Liver (tissue), 3 donors: ENCODE measurements at regions not wholly inside any gene's neighbourhood (a gene's known extent, or its start where the extent isn't known, plus 50 kb on each side); places are given as distances from the start of the nearest gene placed in this dataset.

Experiments used
- EGR1 ChIP-seq, 2 donors: IDR thresholded peaks; 2 replicates each; pipeline ENCODE4 v1.6.1; 2016 to 2018; ENCODE audit warnings: antibody characterized with exemption in 2 of 2, low read depth in 2 of 2
- JUND ChIP-seq, 2 donors: IDR thresholded peaks; 2 replicates each; pipeline ENCODE4 v1.6.1; 2016; ENCODE audit warnings: antibody characterized with exemption in 2 of 2
- RAD21 ChIP-seq, 2 donors: IDR thresholded peaks; 2 replicates each; pipeline ENCODE4 v1.6.1; 2016; ENCODE audit warnings: antibody characterized with exemption in 2 of 2, mild to moderate bottlenecking in 2 of 2
- SP1 ChIP-seq: IDR thresholded peaks from 2 replicates; pipeline ENCODE4 v1.6.1; 2018; ENCODE audit warnings: antibody characterized with exemption, mild to moderate bottlenecking
- TF ChIP-seq, protein P1 (sequence below): fragments of 150-350 bp; IDR thresholded peaks from 2 replicates; pipeline ENCODE4 v1.5.1; 2017; ENCODE audit warnings: improper control_type of control experiment, low read depth, low read length; ENCODE audit not compliant: missing input control
- TF ChIP-seq, protein P2 (sequence below): IDR thresholded peaks from 2 replicates; pipeline ENCODE4 v1.6.1; 2016; ENCODE audit warnings: antibody characterized with exemption
- TF ChIP-seq, protein P3 (sequence below): IDR thresholded peaks from 2 replicates; pipeline ENCODE4 v1.6.1; 2016; ENCODE audit warnings: antibody characterized with exemption
- TF ChIP-seq, protein P4 (sequence below): IDR thresholded peaks from 2 replicates; pipeline ENCODE4 v1.6.1; 2016; ENCODE audit warnings: antibody characterized with exemption
- donor health status: healthy.
- donor health status: healthy.

DNA sequence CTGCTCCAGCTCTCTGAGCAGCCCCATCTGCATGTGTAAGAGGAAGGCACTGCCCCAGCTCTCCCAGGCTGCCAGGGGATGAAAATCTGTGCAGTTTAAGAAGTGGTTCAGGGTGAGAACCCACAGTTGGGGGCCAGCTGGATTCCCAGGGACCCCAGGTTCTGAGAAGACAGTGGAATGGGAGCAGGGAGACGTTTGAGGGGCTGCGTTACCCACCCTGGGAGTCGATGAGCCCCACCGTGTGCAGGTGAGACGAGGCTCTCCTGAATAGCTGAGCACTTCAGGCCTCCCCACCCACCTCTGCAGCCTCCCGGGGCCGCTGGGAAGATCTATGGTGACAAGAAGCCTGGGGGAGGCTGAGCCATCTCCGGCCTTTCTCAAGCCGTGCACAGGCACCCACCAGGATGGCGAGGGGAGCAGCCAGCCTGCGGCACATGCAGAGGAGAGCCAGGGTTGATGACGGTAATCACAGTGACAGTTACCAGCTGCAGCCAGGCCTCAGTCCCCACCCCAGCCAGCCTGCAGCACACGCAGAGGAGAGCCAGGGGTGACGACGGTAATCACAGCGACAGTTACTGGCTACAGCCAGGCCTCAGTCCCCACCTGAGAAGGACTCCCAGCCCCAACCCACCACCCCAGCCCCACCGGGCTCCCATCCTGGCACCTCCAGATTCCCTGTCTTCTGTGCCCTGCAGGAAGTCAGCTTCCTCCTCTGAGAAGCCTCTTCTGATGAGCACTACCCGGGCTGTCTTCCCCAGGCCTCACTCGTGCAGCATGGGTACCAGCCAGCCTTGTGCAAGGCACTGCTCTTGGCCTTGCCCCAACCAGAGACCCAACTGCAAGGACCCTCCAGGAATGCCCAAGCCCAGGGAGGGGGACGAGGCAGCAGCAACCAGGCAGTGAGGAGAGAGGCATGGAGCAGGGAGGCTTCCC is 150.8 kb upstream of the PPP1R26 start:
- TF ChIP-seq, protein P1, sequence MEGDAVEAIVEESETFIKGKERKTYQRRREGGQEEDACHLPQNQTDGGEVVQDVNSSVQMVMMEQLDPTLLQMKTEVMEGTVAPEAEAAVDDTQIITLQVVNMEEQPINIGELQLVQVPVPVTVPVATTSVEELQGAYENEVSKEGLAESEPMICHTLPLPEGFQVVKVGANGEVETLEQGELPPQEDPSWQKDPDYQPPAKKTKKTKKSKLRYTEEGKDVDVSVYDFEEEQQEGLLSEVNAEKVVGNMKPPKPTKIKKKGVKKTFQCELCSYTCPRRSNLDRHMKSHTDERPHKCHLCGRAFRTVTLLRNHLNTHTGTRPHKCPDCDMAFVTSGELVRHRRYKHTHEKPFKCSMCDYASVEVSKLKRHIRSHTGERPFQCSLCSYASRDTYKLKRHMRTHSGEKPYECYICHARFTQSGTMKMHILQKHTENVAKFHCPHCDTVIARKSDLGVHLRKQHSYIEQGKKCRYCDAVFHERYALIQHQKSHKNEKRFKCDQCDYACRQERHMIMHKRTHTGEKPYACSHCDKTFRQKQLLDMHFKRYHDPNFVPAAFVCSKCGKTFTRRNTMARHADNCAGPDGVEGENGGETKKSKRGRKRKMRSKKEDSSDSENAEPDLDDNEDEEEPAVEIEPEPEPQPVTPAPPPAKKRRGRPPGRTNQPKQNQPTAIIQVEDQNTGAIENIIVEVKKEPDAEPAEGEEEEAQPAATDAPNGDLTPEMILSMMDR: no peak
- TF ChIP-seq, protein P2, sequence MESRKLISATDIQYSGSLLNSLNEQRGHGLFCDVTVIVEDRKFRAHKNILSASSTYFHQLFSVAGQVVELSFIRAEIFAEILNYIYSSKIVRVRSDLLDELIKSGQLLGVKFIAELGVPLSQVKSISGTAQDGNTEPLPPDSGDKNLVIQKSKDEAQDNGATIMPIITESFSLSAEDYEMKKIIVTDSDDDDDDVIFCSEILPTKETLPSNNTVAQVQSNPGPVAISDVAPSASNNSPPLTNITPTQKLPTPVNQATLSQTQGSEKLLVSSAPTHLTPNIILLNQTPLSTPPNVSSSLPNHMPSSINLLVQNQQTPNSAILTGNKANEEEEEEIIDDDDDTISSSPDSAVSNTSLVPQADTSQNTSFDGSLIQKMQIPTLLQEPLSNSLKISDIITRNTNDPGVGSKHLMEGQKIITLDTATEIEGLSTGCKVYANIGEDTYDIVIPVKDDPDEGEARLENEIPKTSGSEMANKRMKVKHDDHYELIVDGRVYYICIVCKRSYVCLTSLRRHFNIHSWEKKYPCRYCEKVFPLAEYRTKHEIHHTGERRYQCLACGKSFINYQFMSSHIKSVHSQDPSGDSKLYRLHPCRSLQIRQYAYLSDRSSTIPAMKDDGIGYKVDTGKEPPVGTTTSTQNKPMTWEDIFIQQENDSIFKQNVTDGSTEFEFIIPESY: no peak
- TF ChIP-seq, protein P3, sequence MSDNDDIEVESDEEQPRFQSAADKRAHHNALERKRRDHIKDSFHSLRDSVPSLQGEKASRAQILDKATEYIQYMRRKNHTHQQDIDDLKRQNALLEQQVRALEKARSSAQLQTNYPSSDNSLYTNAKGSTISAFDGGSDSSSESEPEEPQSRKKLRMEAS: no peak
- TF ChIP-seq JUND (IDR thresholded peaks at IDR 0.05) (no peak), SP1 (no peak), EGR1 (IDR thresholded peaks at IDR 0.05; ENCODE audit: low read depth in 2 of 2) (no peak), RAD21 (IDR thresholded peaks at IDR 0.05) (no peak)
- TF ChIP-seq, protein P4, sequence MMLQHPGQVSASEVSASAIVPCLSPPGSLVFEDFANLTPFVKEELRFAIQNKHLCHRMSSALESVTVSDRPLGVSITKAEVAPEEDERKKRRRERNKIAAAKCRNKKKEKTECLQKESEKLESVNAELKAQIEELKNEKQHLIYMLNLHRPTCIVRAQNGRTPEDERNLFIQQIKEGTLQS: no peak
